ENCODE measurements at regions not wholly inside any gene's neighbourhood (a gene's known extent, or its start where the extent isn't known, plus 50 kb on each side); places are given as distances from the start of the nearest gene placed in this dataset.

- DNase-seq = no peak
Observed at GRCh38 chr13:94968757-94969086, 256.4 kb upstream of the SOX21 start.

- no peak for DNase-seq
Observed at GRCh38 chr13:94968040-94968756, 255.9 kb upstream of the SOX21 start.

- no peak for DNase-seq
Observed at GRCh38 chr13:94967183-94968039, 255.1 kb upstream of the SOX21 start.

GRCh38 chr13:94966422-94966955 lies 254.1 kb upstream of the SOX21 start:
- peak; percentile 85 to 86 for DNase-seq

- no peak for DNase-seq
Observed at GRCh38 chr13:94959626-94960025, 247.3 kb upstream of the SOX21 start.

- no peak for DNase-seq
Observed at GRCh38 chr13:94956417-94957110, 244.2 kb upstream of the SOX21 start.

- no peak for DNase-seq
Observed at GRCh38 chr13:94952787-94953186, 240.4 kb upstream of the SOX21 start.

- DNase-seq = no peak
Observed at GRCh38 chr13:94950303-94950702, 238.0 kb upstream of the SOX21 start.

GRCh38 chr13:94947965-94948371 lies 235.6 kb upstream of the SOX21 start:
- no peak for DNase-seq

- no peak for DNase-seq
Observed at GRCh38 chr13:94947392-94947791, 235.0 kb upstream of the SOX21 start.

- DNase-seq = no peak
Observed at GRCh38 chr13:94946039-94946438, 233.7 kb upstream of the SOX21 start.

- no peak for DNase-seq
Observed at GRCh38 chr13:94938124-94938523, 225.8 kb upstream of the SOX21 start.

GRCh38 chr13:94936633-94937032 lies 224.3 kb upstream of the SOX21 start:
- no peak for DNase-seq

- no peak for DNase-seq
Observed at GRCh38 chr13:94933936-94934335, 221.6 kb upstream of the SOX21 start.

- DNase-seq = no peak
Observed at GRCh38 chr13:94933230-94933751, 220.9 kb upstream of the SOX21 start.

GRCh38 chr13:94928127-94928775 lies 215.9 kb upstream of the SOX21 start:
- DNase-seq = no peak

GRCh38 chr13:94925263-94925662 lies 212.9 kb upstream of the SOX21 start:
- no peak for DNase-seq

- DNase-seq = no peak
Observed at GRCh38 chr13:94921181-94921580, 208.8 kb upstream of the SOX21 start.

GRCh38 chr13:94920578-94920977 lies 208.2 kb upstream of the SOX21 start:
- DNase-seq = no peak

GRCh38 chr13:94917824-94918223 lies 205.5 kb upstream of the SOX21 start:
- DNase-seq = no peak

- no peak for DNase-seq
Observed at GRCh38 chr13:94914895-94915294, 202.6 kb upstream of the SOX21 start.

- no peak for DNase-seq
Observed at GRCh38 chr13:94906605-94907004, 194.3 kb upstream of the SOX21 start.
